ENCODE measurements at regions not wholly inside any gene's neighbourhood (a gene's known extent, or its start where the extent isn't known, plus 50 kb on each side); places are given as distances from the start of the nearest gene placed in this dataset.

DNA sequence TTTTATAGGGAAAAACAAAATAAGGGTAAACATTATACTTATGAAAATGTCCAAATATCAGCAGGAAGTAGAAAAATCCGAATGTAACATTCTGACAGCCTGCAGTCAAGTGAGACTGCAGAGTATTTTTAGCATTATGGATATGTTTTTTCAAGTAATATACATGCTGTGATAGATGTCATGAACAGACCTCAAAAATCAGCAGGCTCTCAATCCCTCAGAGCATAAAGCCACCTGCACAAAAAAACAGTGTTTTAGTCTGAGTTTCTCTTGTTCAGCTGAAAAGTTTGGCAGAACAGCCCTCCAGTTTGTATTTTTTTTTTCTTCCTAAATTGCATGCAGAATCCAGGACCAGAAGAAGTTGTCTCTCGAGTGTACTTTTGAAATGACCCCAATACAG is 219.1 kb upstream of the FMN2 start:
- TF ChIP-seq POLR2A (IDR thresholded peaks at IDR 0.05) = no peak
- no peak overlapping the region for H3K27ac ChIP-seq
- intact Hi-C loops (cut with DNase I) = no loop called here
- no peak for DNase-seq
- H3K4me1 ChIP-seq = no peaks in the 10 kb centered on the region
- H3K4me3 ChIP-seq = no peak overlapping the region
- WGBS, 2 donors = 31 to 44% methylated on average over 2 of the region's 2 CpGs
- no peaks in the 10 kb centered on the region for H3K27me3 ChIP-seq
- H3K36me3 ChIP-seq = no peaks in the 10 kb centered on the region
- no peaks in the 10 kb centered on the region for H3K9me3 ChIP-seq

GRCh38 chr1:239874831-239875230 is 216.9 kb upstream of the FMN2 start:
- no peak for DNase-seq
- peaks cover 0 to 14% (median 4%) of the 10 kb centered on the region in 3 donors for H3K4me1 ChIP-seq
- no peak overlapping the region for H3K27ac ChIP-seq
- TF ChIP-seq, protein P1, sequence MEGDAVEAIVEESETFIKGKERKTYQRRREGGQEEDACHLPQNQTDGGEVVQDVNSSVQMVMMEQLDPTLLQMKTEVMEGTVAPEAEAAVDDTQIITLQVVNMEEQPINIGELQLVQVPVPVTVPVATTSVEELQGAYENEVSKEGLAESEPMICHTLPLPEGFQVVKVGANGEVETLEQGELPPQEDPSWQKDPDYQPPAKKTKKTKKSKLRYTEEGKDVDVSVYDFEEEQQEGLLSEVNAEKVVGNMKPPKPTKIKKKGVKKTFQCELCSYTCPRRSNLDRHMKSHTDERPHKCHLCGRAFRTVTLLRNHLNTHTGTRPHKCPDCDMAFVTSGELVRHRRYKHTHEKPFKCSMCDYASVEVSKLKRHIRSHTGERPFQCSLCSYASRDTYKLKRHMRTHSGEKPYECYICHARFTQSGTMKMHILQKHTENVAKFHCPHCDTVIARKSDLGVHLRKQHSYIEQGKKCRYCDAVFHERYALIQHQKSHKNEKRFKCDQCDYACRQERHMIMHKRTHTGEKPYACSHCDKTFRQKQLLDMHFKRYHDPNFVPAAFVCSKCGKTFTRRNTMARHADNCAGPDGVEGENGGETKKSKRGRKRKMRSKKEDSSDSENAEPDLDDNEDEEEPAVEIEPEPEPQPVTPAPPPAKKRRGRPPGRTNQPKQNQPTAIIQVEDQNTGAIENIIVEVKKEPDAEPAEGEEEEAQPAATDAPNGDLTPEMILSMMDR (IDR thresholded peaks at IDR 0.05) = no peak
- no peaks in the 10 kb centered on the region for H3K9me3 ChIP-seq
- 90 to 91% methylated on average over 7 to 10 of the region's 10 CpGs for WGBS, 2 donors
- no peaks in the 10 kb centered on the region for H3K27me3 ChIP-seq
- H3K4me3 ChIP-seq = no peak overlapping the region
- intact Hi-C loops (cut with DNase I) = no loop called here
- H3K36me3 ChIP-seq = no peaks in the 10 kb centered on the region

- no peaks in the 10 kb centered on the region for H3K36me3 ChIP-seq
- intact Hi-C loops (cut with DNase I) = no loop called here
- no peak for TF ChIP-seq POLR2A (IDR thresholded peaks at IDR 0.05)
- TF ChIP-seq, protein P1 (IDR thresholded peaks at IDR 0.05) = no peak
- H3K27me3 ChIP-seq = no peaks in the 10 kb centered on the region
- WGBS, 2 donors = 48 to 61% methylated on average over 3 to 4 of the region's 10 CpGs
- H3K9me3 ChIP-seq = no peaks in the 10 kb centered on the region
- no peak overlapping the region for H3K4me3 ChIP-seq
- peak overlapping the region in 1 of 4 donors; percentile 30 for H3K27ac ChIP-seq
- peaks cover 0 to 17% (median 4%) of the 10 kb centered on the region in 3 donors for H3K4me1 ChIP-seq
- DNase-seq = no peak
These were observed 212.1 kb upstream of the FMN2 start for GRCh38 chr1:239879321-239880170.

GRCh38 chr1:239882967-239883366 is 208.7 kb upstream of the FMN2 start:
- no peak overlapping the region for H3K4me3 ChIP-seq
- DNase-seq = no peak
- H3K36me3 ChIP-seq = no peaks in the 10 kb centered on the region
- WGBS, 2 donors = 82 to 84% methylated on average over 4 of the region's 4 CpGs
- H3K4me1 ChIP-seq = peaks cover 0 to 17% (median 4%) of the 10 kb centered on the region in 3 donors
- intact Hi-C loops (cut with DNase I) = no loop called here
- TF ChIP-seq POLR2A (IDR thresholded peaks at IDR 0.05) = no peak
- TF ChIP-seq, protein P1 (IDR thresholded peaks at IDR 0.05) = no peak
- no peaks in the 10 kb centered on the region for H3K27me3 ChIP-seq
- no peak overlapping the region for H3K27ac ChIP-seq
- H3K9me3 ChIP-seq = no peaks in the 10 kb centered on the region

- WGBS, 2 donors = 81 to 87% methylated on average over 4 of the region's 4 CpGs
- Histone ChIP-seq H3K27ac (no peak overlapping the region), H3K4me1 (peaks cover 0 to 3% (median 0%) of the 10 kb centered on the region in 3 donors)
These were observed 206.9 kb upstream of the FMN2 start for GRCh38 chr1:239884796-239885195.

More at GRCh38 chr1:239884796-239885195, 206.9 kb upstream of the FMN2 start:
- Histone ChIP-seq H3K4me3 (no peak overlapping the region), H3K9me3 (no peaks in the 10 kb centered on the region), H3K36me3 (no peaks in the 10 kb centered on the region), H3K27me3 (no peaks in the 10 kb centered on the region)
- no peak for DNase-seq
- TF ChIP-seq, protein P1 (IDR thresholded peaks at IDR 0.05) = no peak
- TF ChIP-seq POLR2A (IDR thresholded peaks at IDR 0.05) = no peak
- intact Hi-C loops (cut with DNase I) = no loop called here

All from esophagus squamous epithelium (tissue), 5 donors.